Right lobe of liver (tissue), 4 donors: ENCODE measurements at regions not wholly inside any gene's neighbourhood (a gene's known extent, or its start where the extent isn't known, plus 50 kb on each side); places are given as distances from the start of the nearest gene placed in this dataset.

Experiments used
- CTCF ChIP-seq, 4 donors: fragments of 200-600 bp in 3 of 4; fragments of 450-650 bp in 1 of 4; IDR thresholded peaks; one replicate each; pipeline versions ENCODE4 v1.5.1 to v1.8.0; 2016 to 2022; ENCODE audit warnings: antibody characterized with exemption in 4 of 4, mild to moderate bottlenecking in 2 of 4
- POLR2A ChIP-seq: fragments of 450-650 bp; IDR thresholded peaks from one replicate; pipeline ENCODE4 v1.6.1; 2017; ENCODE audit warnings: antibody characterized with exemption, mild to moderate bottlenecking
- donor health status: DM: no; HTN: no; CAD: no.
- donor health status: DM: no; HTN: no; CAD: no.
- donor health status: DM: no; HTN: yes; CAD: no.

GRCh38 chr2:220743203-220743602, 828.9 kb downstream of the EPHA4 start:
- no peak for TF ChIP-seq CTCF (IDR thresholded peaks at IDR 0.05)
- TF ChIP-seq POLR2A, result no peak
